ENCODE measurements at regions not wholly inside any gene's neighbourhood (a gene's known extent, or its start where the extent isn't known, plus 50 kb on each side); places are given as distances from the start of the nearest gene placed in this dataset.

DNA sequence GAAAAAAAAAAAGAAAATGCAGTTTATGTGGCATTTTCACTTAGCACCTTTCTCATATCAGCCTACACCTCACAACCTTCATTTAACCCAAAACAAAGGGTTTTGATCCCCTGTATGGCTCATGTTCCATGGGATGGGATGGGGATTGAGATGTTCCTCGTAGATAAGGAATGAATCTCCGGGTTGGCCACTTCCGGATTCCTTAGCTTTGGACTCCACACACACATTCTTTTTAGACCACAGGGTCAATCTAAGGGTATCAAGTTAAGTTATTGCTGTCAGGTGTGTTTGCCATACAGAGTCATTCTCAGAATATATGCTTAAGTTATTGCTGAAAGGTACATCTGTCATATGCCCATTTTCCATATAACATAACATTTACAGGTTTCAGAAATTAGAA lies 301.4 kb upstream of the TGFBR2 start:
- no peak for TF ChIP-seq POLR2A (IDR thresholded peaks at IDR 0.05; ENCODE audit: control extremely low read depth in 1 of 2, low read depth in 2 of 2, low read length in 2 of 2)
- TF ChIP-seq, protein P1, sequence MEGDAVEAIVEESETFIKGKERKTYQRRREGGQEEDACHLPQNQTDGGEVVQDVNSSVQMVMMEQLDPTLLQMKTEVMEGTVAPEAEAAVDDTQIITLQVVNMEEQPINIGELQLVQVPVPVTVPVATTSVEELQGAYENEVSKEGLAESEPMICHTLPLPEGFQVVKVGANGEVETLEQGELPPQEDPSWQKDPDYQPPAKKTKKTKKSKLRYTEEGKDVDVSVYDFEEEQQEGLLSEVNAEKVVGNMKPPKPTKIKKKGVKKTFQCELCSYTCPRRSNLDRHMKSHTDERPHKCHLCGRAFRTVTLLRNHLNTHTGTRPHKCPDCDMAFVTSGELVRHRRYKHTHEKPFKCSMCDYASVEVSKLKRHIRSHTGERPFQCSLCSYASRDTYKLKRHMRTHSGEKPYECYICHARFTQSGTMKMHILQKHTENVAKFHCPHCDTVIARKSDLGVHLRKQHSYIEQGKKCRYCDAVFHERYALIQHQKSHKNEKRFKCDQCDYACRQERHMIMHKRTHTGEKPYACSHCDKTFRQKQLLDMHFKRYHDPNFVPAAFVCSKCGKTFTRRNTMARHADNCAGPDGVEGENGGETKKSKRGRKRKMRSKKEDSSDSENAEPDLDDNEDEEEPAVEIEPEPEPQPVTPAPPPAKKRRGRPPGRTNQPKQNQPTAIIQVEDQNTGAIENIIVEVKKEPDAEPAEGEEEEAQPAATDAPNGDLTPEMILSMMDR (IDR thresholded peaks at IDR 0.05; ENCODE audit: control extremely low read depth in 1 of 3, insufficient read depth in 1 of 3, low read depth in 1 of 3, low read length in 3 of 3): no peak
- TF ChIP-seq NANOG (IDR thresholded peaks at IDR 0.05; ENCODE audit: insufficient read depth, low read depth, low read length, poor library complexity, severe bottlenecking): no peak
- TF ChIP-seq CEBPB (IDR thresholded peaks at IDR 0.05; ENCODE audit: low read depth, low read length): no peak
- no peak for TF ChIP-seq POLR2AphosphoS5 (IDR thresholded peaks at IDR 0.05; ENCODE audit: low read depth, low read length)
- TF ChIP-seq YY1 (IDR thresholded peaks at IDR 0.05; ENCODE audit: low read depth, low read length): no peak
- TF ChIP-seq, protein P2, sequence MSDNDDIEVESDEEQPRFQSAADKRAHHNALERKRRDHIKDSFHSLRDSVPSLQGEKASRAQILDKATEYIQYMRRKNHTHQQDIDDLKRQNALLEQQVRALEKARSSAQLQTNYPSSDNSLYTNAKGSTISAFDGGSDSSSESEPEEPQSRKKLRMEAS (IDR thresholded peaks at IDR 0.05): no peak
- no peak for TF ChIP-seq JUN (IDR thresholded peaks at IDR 0.05; ENCODE audit: low read depth, low read length)
- no peak for TF ChIP-seq SRF (IDR thresholded peaks at IDR 0.05; ENCODE audit: low read depth, low read length)
- no peak for TF ChIP-seq EZH2 (IDR thresholded peaks at IDR 0.05; ENCODE audit: low read depth, low read length, severe bottlenecking)
